ENCODE measurements at regions not wholly inside any gene's neighbourhood (a gene's known extent, or its start where the extent isn't known, plus 50 kb on each side); places are given as distances from the start of the nearest gene placed in this dataset.
A peak's percentile ranks its signal among the peaks of the same experiment; 100 is the strongest.

DNA sequence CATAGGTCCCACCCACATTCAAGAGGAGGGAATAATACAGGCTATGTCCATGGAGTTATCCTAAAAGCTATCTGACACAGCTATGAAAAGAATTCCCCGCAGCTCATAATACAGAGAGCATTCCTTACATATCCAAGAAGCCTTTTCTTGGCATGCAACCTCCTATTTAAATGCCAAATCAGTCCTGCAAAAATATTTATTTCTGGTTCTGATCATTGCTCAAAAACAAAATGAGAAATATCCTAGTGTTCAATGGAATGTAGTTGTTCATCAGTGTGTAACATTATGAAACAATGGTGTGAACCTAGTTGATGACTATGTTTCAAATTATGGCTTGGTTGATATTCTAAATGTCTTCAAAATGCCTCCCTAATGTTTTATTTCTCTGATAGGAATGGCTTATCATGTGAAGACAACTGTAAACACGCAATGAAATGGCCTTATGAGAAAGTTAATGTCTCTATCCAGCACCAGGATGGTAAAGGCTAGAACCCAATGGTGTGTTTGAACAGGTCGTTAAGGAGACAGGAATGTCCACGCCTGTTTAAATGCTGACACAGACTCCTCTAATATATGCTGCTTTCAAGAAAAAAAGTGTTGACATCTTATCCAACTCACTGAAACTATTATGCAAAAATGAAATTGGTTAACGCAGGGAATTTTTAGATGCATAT lies 126.7 kb upstream of the CDH6 start:
- Histone ChIP-seq H3K36me3 (ENCODE audit: control insufficient read depth, insufficient read depth, low read length) (no peaks in the 10 kb centered on the region), H3K4me3 (ENCODE audit: low read depth, low read length) (no peak overlapping the region), H3K27me3 (ENCODE audit: control insufficient read depth, insufficient read depth, low read length) (no peaks in the 10 kb centered on the region)
- FAIRE-seq (no peak), DNase-seq (ENCODE audit: low read depth) (peak; percentile 10)
- TF ChIP-seq, protein P1, sequence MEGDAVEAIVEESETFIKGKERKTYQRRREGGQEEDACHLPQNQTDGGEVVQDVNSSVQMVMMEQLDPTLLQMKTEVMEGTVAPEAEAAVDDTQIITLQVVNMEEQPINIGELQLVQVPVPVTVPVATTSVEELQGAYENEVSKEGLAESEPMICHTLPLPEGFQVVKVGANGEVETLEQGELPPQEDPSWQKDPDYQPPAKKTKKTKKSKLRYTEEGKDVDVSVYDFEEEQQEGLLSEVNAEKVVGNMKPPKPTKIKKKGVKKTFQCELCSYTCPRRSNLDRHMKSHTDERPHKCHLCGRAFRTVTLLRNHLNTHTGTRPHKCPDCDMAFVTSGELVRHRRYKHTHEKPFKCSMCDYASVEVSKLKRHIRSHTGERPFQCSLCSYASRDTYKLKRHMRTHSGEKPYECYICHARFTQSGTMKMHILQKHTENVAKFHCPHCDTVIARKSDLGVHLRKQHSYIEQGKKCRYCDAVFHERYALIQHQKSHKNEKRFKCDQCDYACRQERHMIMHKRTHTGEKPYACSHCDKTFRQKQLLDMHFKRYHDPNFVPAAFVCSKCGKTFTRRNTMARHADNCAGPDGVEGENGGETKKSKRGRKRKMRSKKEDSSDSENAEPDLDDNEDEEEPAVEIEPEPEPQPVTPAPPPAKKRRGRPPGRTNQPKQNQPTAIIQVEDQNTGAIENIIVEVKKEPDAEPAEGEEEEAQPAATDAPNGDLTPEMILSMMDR (IDR thresholded peaks at IDR 0.05; ENCODE audit: insufficient read depth, low read length, severe bottlenecking), result no peak

DNA sequence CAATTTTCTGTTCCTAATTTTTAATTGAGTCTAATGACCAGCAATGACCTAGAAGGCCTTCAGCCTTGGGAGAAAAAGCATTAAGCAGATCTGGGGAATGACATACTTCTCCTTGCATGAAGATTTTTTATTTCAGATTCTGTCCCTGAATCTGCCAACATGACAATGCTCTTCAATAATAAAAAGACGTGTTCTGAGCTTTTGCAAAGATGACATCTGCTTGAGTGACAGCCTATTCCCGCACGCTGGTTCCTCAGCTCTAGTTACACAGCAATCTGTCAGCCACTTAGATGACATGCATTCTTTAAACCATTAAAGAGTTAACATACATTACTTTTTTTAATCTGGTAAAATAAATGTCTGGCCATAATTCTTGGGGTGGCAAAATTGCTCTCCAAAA lies 129.3 kb upstream of the CDH6 start:
- no peak for DNase-seq (ENCODE audit: low read depth)
- TF ChIP-seq, protein P1 (IDR thresholded peaks at IDR 0.05; ENCODE audit: insufficient read depth, low read length, severe bottlenecking), result no peak
- FAIRE-seq, result no peak

DNA sequence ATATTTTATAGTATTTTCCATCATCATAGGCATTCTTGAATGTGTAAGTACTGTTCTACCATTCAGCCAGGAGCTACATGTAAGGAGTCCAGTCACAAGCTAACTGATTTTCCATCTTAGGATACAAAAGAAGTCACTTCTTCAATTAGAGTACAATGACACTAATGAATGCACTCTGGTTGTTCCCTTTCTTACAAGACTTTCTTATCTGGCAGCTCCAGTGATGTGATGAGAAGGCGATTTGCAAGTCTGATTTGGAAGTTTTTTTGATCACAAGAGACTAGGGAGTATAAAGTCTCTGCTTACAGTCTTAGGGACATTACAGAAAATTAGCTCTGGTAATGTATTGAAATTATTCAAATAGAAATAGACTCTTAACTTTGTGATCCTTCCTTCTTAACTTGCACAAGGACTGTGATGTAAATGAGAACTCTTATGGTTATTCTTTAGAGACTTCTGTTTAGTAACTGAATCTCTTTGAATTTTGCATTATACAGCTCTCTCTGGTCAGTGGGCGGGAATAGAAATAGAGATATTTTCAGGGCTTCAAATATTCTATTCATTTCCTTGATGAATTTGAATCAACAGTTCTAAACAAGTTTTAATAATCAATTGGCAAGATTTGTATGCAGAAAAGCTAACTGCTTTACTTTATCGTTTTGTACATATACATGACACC lies 130.4 kb upstream of the CDH6 start:
- TF ChIP-seq, protein P1 (IDR thresholded peaks at IDR 0.05; ENCODE audit: insufficient read depth, low read length, severe bottlenecking), result no peak
- DNase-seq (ENCODE audit: low read depth) (no peak), FAIRE-seq (no peak)
- Histone ChIP-seq H3K27me3 (ENCODE audit: control insufficient read depth, insufficient read depth, low read length) (no peaks in the 10 kb centered on the region), H3K36me3 (ENCODE audit: control insufficient read depth, insufficient read depth, low read length) (no peaks in the 10 kb centered on the region), H3K4me3 (ENCODE audit: low read depth, low read length) (no peak overlapping the region)

More for the DNA sequence above, 129.3 kb upstream of the CDH6 start:
- no peak overlapping the region for H3K4me3 ChIP-seq (ENCODE audit: low read depth, low read length)
- no peaks in the 10 kb centered on the region for H3K27me3 ChIP-seq (ENCODE audit: control insufficient read depth, insufficient read depth, low read length)
- H3K36me3 ChIP-seq (ENCODE audit: control insufficient read depth, insufficient read depth, low read length), result no peaks in the 10 kb centered on the region

DNA sequence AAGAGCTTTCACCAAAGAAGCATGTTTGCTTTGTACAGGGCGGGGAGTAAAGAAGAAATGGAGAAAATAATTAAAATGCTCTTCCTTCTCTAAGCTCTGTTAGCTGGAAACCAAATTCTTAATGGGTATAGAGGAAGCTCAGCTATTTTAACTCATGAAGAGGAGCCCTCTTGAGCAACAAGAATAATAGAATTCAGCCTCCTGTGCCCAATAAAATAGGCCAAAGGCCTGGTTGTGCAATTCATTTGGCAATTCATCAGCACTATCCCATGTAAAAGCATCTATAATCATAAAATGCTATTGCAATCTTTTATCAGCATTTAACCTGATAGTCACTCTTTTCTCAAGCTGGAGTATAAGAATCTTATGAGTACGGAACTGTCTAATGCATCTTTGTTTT lies 133.6 kb upstream of the CDH6 start:
- Histone ChIP-seq H3K36me3 (ENCODE audit: control insufficient read depth, insufficient read depth, low read length) (no peaks in the 10 kb centered on the region), H3K27me3 (ENCODE audit: control insufficient read depth, insufficient read depth, low read length) (no peaks in the 10 kb centered on the region), H3K4me3 (ENCODE audit: low read depth, low read length) (no peak overlapping the region)
- TF ChIP-seq, protein P1 (IDR thresholded peaks at IDR 0.05; ENCODE audit: insufficient read depth, low read length, severe bottlenecking), result no peak
- DNase-seq (ENCODE audit: low read depth), result no peak
- no peak for FAIRE-seq

DNA sequence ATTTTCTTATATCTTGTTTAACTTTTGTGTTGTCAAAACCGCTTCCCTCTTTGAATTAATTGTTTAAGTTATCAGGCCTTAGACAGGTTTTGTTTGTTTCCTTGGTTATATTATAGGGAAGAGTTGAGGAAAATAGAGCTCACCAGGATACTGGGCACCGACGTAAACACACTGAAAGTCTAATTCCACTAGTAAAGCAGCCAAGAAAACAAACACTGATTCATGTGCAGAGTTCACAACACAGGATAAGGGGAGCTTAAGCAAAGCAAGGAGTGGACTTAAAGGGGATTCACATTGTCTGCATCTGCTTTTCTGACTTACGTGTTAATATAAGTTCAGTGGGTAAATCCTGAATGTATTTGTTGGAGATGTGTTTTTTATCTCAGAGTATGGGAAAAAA lies 139.0 kb upstream of the CDH6 start:
- DNase-seq (ENCODE audit: low read depth) (no peak), FAIRE-seq (no peak)
- TF ChIP-seq, protein P1 (IDR thresholded peaks at IDR 0.05; ENCODE audit: insufficient read depth, low read length, severe bottlenecking), result no peak
- H3K27me3 ChIP-seq (ENCODE audit: control insufficient read depth, insufficient read depth, low read length), result no peaks in the 10 kb centered on the region
- no peaks in the 10 kb centered on the region for H3K36me3 ChIP-seq (ENCODE audit: control insufficient read depth, insufficient read depth, low read length)
- no peak overlapping the region for H3K4me3 ChIP-seq (ENCODE audit: low read depth, low read length)
